Trophoblast cell (in vitro differentiated cells and primary cell): ENCODE measurements at regions not wholly inside any gene's neighbourhood (a gene's known extent, or its start where the extent isn't known, plus 50 kb on each side); places are given as distances from the start of the nearest gene placed in this dataset.
A peak's percentile ranks its signal among the peaks of the same experiment; 100 is the strongest.

ENCODE experiments used
- DNase-seq, 2 donors: peaks; one replicate each; pipeline ENCODE4 v3.0.0-alpha.2; 2016
- H2AFZ ChIP-seq: 2 replicates; pipeline ENCODE4 v1.6.1; 2013; ENCODE audit warnings: low read length, moderate library complexity, mild to moderate bottlenecking; ENCODE audit not compliant: insufficient read depth, poor library complexity
- H2AK5ac ChIP-seq: 2 replicates; pipeline ENCODE4 v1.6.1; 2013; ENCODE audit warnings: mild to moderate bottlenecking, low read length
- H2BK120ac ChIP-seq: 2 replicates; pipeline ENCODE4 v1.6.1; 2013; ENCODE audit warnings: low read length, mild to moderate bottlenecking, moderate library complexity; ENCODE audit not compliant: insufficient read depth, poor library complexity
- H2BK12ac ChIP-seq: 2 replicates; pipeline ENCODE4 v1.6.1; 2013; ENCODE audit warnings: mild to moderate bottlenecking, low read length, moderate library complexity
- H2BK5ac ChIP-seq: 2 replicates; pipeline ENCODE4 v1.6.1; 2013; ENCODE audit warnings: low read length, low read depth, moderate library complexity, mild to moderate bottlenecking; ENCODE audit not compliant: poor library complexity
- H3K14ac ChIP-seq: 2 replicates; pipeline ENCODE4 v1.6.1; 2013; ENCODE audit warnings: mild to moderate bottlenecking, low read length
- H3K18ac ChIP-seq: 2 replicates; pipeline ENCODE4 v1.6.1; 2013; ENCODE audit warnings: mild to moderate bottlenecking, low read length
- H3K23ac ChIP-seq: 2 replicates; pipeline ENCODE4 v1.6.1; 2013; ENCODE audit warnings: low read length
- H3K27ac ChIP-seq: 2 replicates; pipeline ENCODE4 v1.5.1; 2013; ENCODE audit warnings: low read depth, mild to moderate bottlenecking, inconsistent platforms, low read length, moderate library complexity
- H3K27me3 ChIP-seq: 2 replicates; pipeline ENCODE4 v1.6.1; 2013; ENCODE audit warnings: inconsistent platforms, mild to moderate bottlenecking, low read length, moderate library complexity; ENCODE audit not compliant: insufficient read depth
- H3K36me3 ChIP-seq, 2 experiments: 1 replicate in 1 of 2; 2 replicates in 1 of 2; pipeline ENCODE4 v1.6.1; 2013; ENCODE audit warnings: low read length in 2 of 2, mild to moderate bottlenecking in 2 of 2, moderate library complexity in 1 of 2; ENCODE audit not compliant: insufficient read depth in 2 of 2, control insufficient read depth in 1 of 2
- H3K4ac ChIP-seq: 2 replicates; pipeline ENCODE4 v1.6.1; 2013; ENCODE audit warnings: low read depth, mild to moderate bottlenecking, low read length, moderate library complexity
- H3K4me1 ChIP-seq, 2 experiments: 1 replicate in 1 of 2; 2 replicates in 1 of 2; pipeline ENCODE4 v1.6.1; 2013; ENCODE audit warnings: low read length in 2 of 2, mild to moderate bottlenecking in 2 of 2, moderate library complexity in 1 of 2; ENCODE audit not compliant: insufficient read depth in 2 of 2, control insufficient read depth in 1 of 2
- H3K4me2 ChIP-seq: 2 replicates; pipeline ENCODE4 v1.6.1; 2013; ENCODE audit warnings: inconsistent platforms, mild to moderate bottlenecking, low read length, moderate library complexity
- H3K4me3 ChIP-seq: 2 replicates; pipeline ENCODE4 v1.5.1; 2013; ENCODE audit warnings: mild to moderate bottlenecking, low read depth, low read length, inconsistent platforms
- H3K79me1 ChIP-seq: one replicate; pipeline ENCODE4 v1.6.1; 2013; ENCODE audit warnings: low read length
- H3K79me2 ChIP-seq: 2 replicates; pipeline ENCODE4 v1.6.1; 2013; ENCODE audit warnings: low read length, mild to moderate bottlenecking; ENCODE audit not compliant: control insufficient read depth, insufficient read depth, poor library complexity
- H3K9ac ChIP-seq: 2 replicates; pipeline ENCODE4 v1.6.1; 2013; ENCODE audit warnings: mild to moderate bottlenecking, low read length
- H3K9me3 ChIP-seq: 2 replicates; pipeline ENCODE4 v1.6.1; 2013; ENCODE audit warnings: low read depth, mild to moderate bottlenecking, control low read depth, inconsistent platforms, low read length; ENCODE audit not compliant: insufficient read depth
- H4K12ac ChIP-seq: 2 replicates; pipeline ENCODE4 v1.6.1; 2013; ENCODE audit warnings: low read depth, mild to moderate bottlenecking, low read length, moderate library complexity
- H4K8ac ChIP-seq: 2 replicates; pipeline ENCODE4 v1.6.1; 2013; ENCODE audit warnings: low read depth, mild to moderate bottlenecking, low read length, moderate library complexity
- H4K91ac ChIP-seq: one replicate; pipeline ENCODE4 v1.6.1; 2013; ENCODE audit warnings: low read depth, mild to moderate bottlenecking, low read length, moderate library complexity
- whole genome bisulfite sequencing: extraction: QIAGEN DNeasy Blood & Tissue Kit; methylation state at CpG from one replicate; pipeline ENCODE4 v1.1.7; 2013; ENCODE audit warnings: missing lambda C conversion rate; ENCODE audit not compliant: insufficient read length, insufficient coverage; ENCODE audit errors: extremely low coverage; 5-methylcytosine and 5-hydroxymethylcytosine counted together

DNA sequence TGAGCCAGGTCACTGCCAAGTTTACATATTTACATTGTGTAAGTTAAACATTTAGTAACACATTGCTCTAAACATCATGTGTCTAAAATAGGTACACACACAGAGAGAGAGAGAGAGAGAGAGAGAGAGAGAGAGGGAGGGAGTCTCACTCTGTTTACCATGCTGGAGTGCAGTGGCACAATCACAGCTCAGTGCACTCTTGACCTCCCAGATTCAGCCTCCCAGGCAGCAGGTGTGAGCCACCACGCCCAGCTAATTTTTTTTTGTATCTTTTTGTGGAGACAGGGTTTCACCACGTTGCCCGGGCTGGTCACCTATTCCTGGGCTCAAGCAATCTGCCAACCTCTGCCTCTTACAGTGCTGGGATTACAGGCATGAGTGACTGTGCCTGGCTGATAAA, 1045.3 kb downstream of the TLE1 start:
- Histone ChIP-seq H3K9ac (no peak overlapping the region), H2BK12ac (no peak overlapping the region), H3K4ac (no peak overlapping the region), H4K8ac (no peak overlapping the region), H3K18ac (no peak overlapping the region), H2BK120ac (no peak overlapping the region), H3K36me3 (no peaks in the 10 kb centered on the region), H3K79me2 (no peaks in the 10 kb centered on the region), H3K27ac (no peak overlapping the region), H3K4me2 (no peak overlapping the region), H3K4me1 (no peaks in the 10 kb centered on the region), H3K23ac (no peak overlapping the region), H3K4me3 (no peak overlapping the region), H2AFZ (no peak overlapping the region), H4K91ac (no peak overlapping the region), H3K79me1 (no peaks in the 10 kb centered on the region), H2AK5ac (no peak overlapping the region), H3K9me3 (no peaks in the 10 kb centered on the region), H2BK5ac (no peak overlapping the region), H3K14ac (no peak overlapping the region), H4K12ac (no peak overlapping the region), H3K27me3 (no peaks in the 10 kb centered on the region)
- WGBS = no CpG with 5 or more reads among the region's 3 CpGs
- no peak for DNase-seq

DNA sequence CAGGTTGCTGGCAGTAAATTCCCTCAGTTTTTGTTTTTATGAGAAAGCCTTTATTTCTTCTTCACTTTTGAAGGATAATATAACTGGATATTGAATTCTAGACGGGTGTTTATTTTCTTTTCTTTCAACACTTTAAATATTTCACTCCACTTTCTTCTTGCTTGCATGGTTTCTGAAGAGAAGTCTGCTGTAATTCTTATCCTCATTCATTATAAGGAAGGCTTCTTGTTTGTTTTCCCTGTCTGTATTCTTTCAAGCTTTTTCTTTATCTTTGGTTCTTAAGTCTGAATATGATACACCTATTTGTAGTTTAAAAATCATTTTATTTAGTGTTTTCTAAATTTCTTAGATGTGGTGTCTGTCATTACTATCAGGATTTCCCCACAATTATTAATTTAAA, 1054.3 kb downstream of the TLE1 start:
- Histone ChIP-seq H3K79me2 (no peaks in the 10 kb centered on the region), H3K4me3 (no peak overlapping the region), H2BK12ac (no peak overlapping the region), H3K23ac (no peak overlapping the region), H3K79me1 (no peaks in the 10 kb centered on the region), H3K4me1 (no peaks in the 10 kb centered on the region), H2BK5ac (no peak overlapping the region), H4K91ac (no peak overlapping the region), H3K27me3 (no peaks in the 10 kb centered on the region), H3K36me3 (no peaks in the 10 kb centered on the region), H3K4me2 (no peak overlapping the region), H3K18ac (no peak overlapping the region), H3K9ac (no peak overlapping the region), H4K12ac (no peak overlapping the region), H2AFZ (no peak overlapping the region), H3K9me3 (no peaks in the 10 kb centered on the region), H4K8ac (no peak overlapping the region), H3K4ac (no peak overlapping the region), H2AK5ac (no peak overlapping the region), H3K14ac (no peak overlapping the region), H3K27ac (no peak overlapping the region), H2BK120ac (no peak overlapping the region)
- DNase-seq = no peak
- WGBS = no CpG with 5 or more reads among the region's 1 CpG

DNA sequence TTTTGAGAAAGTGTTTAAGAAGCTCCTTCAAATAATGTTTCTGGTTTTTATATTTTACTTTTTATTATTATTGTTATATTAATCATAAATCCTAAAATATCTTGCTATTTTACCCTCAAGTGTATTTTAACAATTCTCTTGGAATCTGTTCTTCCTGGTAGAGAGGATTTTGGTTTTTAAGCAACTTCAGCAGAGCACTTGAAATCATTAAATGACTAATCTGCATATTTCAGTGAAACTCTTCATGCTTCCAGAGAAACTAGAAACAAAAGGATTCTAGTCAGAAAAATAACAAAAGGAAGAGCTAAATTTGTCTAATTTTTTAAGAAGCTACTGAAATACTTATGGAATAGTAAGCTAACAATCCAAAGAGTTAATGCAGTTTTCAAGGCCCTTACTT, 1057.3 kb downstream of the TLE1 start:
- H2BK5ac ChIP-seq = no peak overlapping the region
- no peak overlapping the region for H2BK12ac ChIP-seq
- no peak overlapping the region for H3K18ac ChIP-seq
- H3K9ac ChIP-seq = no peak overlapping the region
- no peaks in the 10 kb centered on the region for H3K4me1 ChIP-seq
- H3K36me3 ChIP-seq = no peaks in the 10 kb centered on the region
- no peaks in the 10 kb centered on the region for H3K9me3 ChIP-seq
- H2BK120ac ChIP-seq = no peak overlapping the region
- no peaks in the 10 kb centered on the region for H3K27me3 ChIP-seq
- no peak for DNase-seq
- H3K14ac ChIP-seq = no peak overlapping the region
- no peak overlapping the region for H2AK5ac ChIP-seq
- H3K79me2 ChIP-seq = no peaks in the 10 kb centered on the region
- H4K8ac ChIP-seq = no peak overlapping the region
- no peak overlapping the region for H2AFZ ChIP-seq
- H3K79me1 ChIP-seq = no peaks in the 10 kb centered on the region
- no peak overlapping the region for H3K4ac ChIP-seq
- H4K91ac ChIP-seq = no peak overlapping the region
- no peak overlapping the region for H3K4me2 ChIP-seq
- H3K27ac ChIP-seq = no peak overlapping the region
- no peak overlapping the region for H4K12ac ChIP-seq
- no peak overlapping the region for H3K4me3 ChIP-seq
- H3K23ac ChIP-seq = no peak overlapping the region

DNA sequence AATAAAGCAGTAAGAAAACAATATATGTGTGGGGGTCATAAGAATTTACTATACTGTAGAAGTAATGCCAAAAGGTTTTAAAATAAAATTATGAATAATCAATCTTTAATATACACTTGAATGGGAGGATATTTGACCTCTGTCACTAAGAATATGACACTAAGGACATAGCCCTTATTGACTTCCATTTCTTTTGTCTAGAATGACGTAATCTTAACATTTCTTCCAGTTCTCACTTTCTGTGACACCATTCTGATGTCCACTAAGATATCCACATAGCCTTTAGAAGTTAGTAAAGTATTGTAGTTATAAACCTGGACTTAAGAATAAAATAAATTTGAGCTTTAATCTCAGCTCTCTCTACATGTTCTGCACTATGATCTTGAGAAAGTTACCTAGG, 1050.7 kb downstream of the TLE4 start:
- H3K27ac ChIP-seq = no peak overlapping the region
- no peak overlapping the region for H4K12ac ChIP-seq
- WGBS = no CpG with 5 or more reads among the region's 1 CpG
- no peak overlapping the region for H3K4ac ChIP-seq
- no peak overlapping the region for H3K23ac ChIP-seq
- no peak overlapping the region for H2AK5ac ChIP-seq
- no peak overlapping the region for H3K4me2 ChIP-seq
- no peaks in the 10 kb centered on the region for H3K36me3 ChIP-seq
- no peaks in the 10 kb centered on the region for H3K79me2 ChIP-seq
- H2AFZ ChIP-seq = no peak overlapping the region
- H3K27me3 ChIP-seq = no peaks in the 10 kb centered on the region
- no peak overlapping the region for H2BK5ac ChIP-seq
- no peak overlapping the region for H4K8ac ChIP-seq
- H3K79me1 ChIP-seq = no peaks in the 10 kb centered on the region
- no peak overlapping the region for H2BK120ac ChIP-seq
- H2BK12ac ChIP-seq = no peak overlapping the region
- H3K4me1 ChIP-seq = no peaks in the 10 kb centered on the region
- peak in 1 of 2 donors; percentile 27 for DNase-seq
- H3K18ac ChIP-seq = no peak overlapping the region
- no peaks in the 10 kb centered on the region for H3K9me3 ChIP-seq
- H4K91ac ChIP-seq = no peak overlapping the region
- no peak overlapping the region for H3K4me3 ChIP-seq
- no peak overlapping the region for H3K14ac ChIP-seq
- H3K9ac ChIP-seq = no peak overlapping the region

DNA sequence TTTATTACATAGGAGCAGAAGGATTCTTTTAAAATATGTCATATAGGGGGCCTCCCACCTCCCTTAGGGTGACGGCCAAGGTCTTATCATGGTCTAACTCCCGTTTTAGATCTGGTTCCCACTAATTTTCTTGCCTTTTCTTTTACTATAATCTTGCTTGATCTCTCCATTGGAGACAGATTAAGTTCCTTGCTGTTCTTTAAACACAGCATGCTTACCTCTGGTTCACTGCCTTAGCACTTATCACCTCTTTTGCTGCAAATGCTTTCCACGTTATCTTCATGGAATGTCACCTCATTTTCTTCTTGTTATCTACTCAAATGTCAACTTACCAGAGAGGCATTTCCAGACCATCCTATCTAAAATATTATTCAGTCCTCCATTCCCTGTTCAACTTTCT, 1047.6 kb downstream of the TLE4 start:
- no peak overlapping the region for H3K4me3 ChIP-seq
- no peaks in the 10 kb centered on the region for H3K79me1 ChIP-seq
- H3K4me1 ChIP-seq = no peaks in the 10 kb centered on the region
- no CpG with 5 or more reads among the region's 3 CpGs for WGBS
- H3K4me2 ChIP-seq = no peak overlapping the region
- H3K14ac ChIP-seq = no peak overlapping the region
- H4K12ac ChIP-seq = no peak overlapping the region
- H3K4ac ChIP-seq = no peak overlapping the region
- H3K36me3 ChIP-seq = no peaks in the 10 kb centered on the region
- H3K9me3 ChIP-seq = no peaks in the 10 kb centered on the region
- no peak overlapping the region for H2BK12ac ChIP-seq
- H3K9ac ChIP-seq = no peak overlapping the region
- no peak overlapping the region for H2AK5ac ChIP-seq
- DNase-seq = peak; percentile 71 to 91
- no peak overlapping the region for H2AFZ ChIP-seq
- no peaks in the 10 kb centered on the region for H3K79me2 ChIP-seq
- no peak overlapping the region for H2BK5ac ChIP-seq
- H3K27me3 ChIP-seq = no peaks in the 10 kb centered on the region
- no peak overlapping the region for H3K23ac ChIP-seq
- no peak overlapping the region for H3K18ac ChIP-seq
- H2BK120ac ChIP-seq = no peak overlapping the region
- no peak overlapping the region for H3K27ac ChIP-seq
- no peak overlapping the region for H4K91ac ChIP-seq
- H4K8ac ChIP-seq = no peak overlapping the region
